NB4 (cell line): ENCODE measurements at regions not wholly inside any gene's neighbourhood (a gene's known extent, or its start where the extent isn't known, plus 50 kb on each side); places are given as distances from the start of the nearest gene placed in this dataset.

Experiments
- DNase-seq: peaks from one replicate; pipeline ENCODE4 v3.0.0; 2010; ENCODE audit warnings: low read depth
- H3K4me3 ChIP-seq: one replicate; pipeline ENCODE4 v1.5.1; 2011; ENCODE audit warnings: mild to moderate bottlenecking, low read depth, low read length, moderate library complexity
- CTCF ChIP-seq: IDR thresholded peaks from one replicate; pipeline ENCODE4 v1.5.1; 2012; ENCODE audit warnings: low read depth, low read length
- MAX ChIP-seq: IDR thresholded peaks from 2 replicates; pipeline ENCODE4 v1.6.1; 2011; ENCODE audit warnings: low read depth, low read length
- MYC ChIP-seq: IDR thresholded peaks from 2 replicates; pipeline ENCODE4 v1.6.1; 2011; ENCODE audit warnings: low read depth, low read length
- POLR2A ChIP-seq: IDR thresholded peaks from 2 replicates; pipeline ENCODE4 v1.6.1; 2011; ENCODE audit warnings: mild to moderate bottlenecking; ENCODE audit not compliant: insufficient read length; ENCODE audit errors: extremely low read depth

DNA sequence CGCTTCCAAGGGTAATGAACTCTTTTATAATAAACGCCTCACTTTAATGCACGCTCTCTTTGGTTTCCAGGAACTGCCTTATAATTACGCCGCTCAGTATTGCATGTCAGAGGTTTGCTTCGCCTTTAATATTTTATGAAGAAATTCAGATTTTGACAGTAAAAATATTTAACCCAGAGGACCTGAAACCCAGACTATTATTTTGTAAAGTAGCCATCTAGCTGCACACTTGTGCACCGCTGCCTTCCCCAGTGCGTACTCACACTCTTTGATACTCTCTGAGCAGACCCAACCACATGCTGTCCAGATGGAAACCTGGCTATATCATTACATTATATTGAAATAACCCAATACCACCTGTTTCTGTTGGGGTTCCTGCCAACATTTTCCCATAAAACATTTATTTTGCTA lies 270.1 kb downstream of the C1D start:
- no peak overlapping the region for H3K4me3 ChIP-seq
- no peak for DNase-seq
- TF ChIP-seq CTCF (no peak), MAX (no peak), MYC (no peak), POLR2A (no peak)

DNA sequence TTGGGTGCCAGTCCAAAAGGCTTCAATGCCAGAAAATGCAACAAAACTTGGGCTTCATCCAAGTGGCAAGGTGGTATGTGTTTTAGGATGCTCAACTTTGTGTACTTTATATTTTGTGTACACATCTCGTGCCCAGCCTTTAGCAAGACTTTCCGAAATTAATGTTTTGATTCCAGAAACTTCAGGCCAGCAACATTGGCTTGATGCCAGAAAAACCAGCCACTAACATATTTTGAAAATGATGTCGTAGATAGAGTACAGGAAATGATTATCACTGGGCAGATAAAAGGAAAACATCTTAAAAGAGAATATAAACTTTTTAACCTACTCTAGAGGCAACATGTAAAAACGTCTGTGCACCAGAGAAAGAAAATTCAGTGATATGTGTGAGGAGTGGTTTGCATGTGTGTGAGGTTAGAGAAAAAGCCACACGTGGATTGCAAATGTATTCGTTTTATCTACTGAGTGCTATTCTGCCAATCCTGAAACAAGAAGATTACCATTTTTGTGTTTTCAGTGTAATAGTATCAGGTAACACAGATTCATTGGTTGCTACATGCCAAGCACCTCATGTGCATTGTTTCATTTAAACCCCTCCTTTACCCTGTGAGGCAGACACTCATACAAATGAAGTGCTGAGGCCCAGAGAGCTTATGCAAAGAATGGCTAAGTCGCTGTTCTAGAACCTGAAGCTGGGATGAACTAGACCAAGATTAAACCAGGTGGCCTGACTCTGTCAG lies 264.8 kb downstream of the C1D start:
- TF ChIP-seq MAX (no peak), CTCF (no peak), MYC (no peak), POLR2A (no peak)
- no peak overlapping the region for H3K4me3 ChIP-seq
- DNase-seq = no peak

DNA sequence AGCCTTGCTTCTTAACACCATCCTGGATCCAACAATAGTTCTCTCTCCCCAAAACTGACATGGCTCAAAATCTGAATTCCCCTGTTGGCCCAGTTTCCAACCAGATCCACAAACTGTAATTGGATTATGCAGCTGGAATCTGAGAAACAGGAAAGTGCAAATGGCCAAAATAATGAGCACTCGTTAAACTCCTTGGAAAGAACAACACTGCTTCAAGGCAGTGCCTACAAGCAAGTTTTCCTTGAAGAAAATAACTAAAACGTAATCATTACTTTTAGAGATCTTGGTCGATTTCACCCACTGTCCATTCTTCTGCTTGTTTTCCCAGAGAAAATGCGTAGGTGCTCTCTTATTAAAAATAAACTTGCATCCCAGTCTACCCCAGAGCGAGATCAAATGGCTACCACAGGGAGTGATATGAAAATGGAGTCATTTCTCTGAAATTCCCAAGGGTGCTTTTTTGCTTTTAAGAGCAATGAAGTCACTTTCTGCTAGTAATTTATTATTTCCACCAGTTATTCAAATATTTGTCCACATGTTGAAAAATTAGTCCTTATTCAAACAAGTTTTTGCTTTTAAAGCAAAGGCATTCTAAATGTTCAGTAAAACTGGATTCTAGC lies 264.2 kb downstream of the C1D start:
- no peak for DNase-seq
- no peak overlapping the region for H3K4me3 ChIP-seq
- TF ChIP-seq MAX (no peak), POLR2A (no peak), CTCF (no peak), MYC (no peak)

- no peak for TF ChIP-seq POLR2A
- no peak for TF ChIP-seq CTCF
- TF ChIP-seq MAX = no peak
- no peak for TF ChIP-seq MYC
- H3K4me3 ChIP-seq = no peak overlapping the region
- DNase-seq = no peak
These were observed 262.9 kb downstream of the C1D start for GRCh38 chr2:67799886-67800285.

- DNase-seq = no peak
- TF ChIP-seq POLR2A (no peak), MAX (no peak), MYC (no peak), CTCF (no peak)
- H3K4me3 ChIP-seq = no peak overlapping the region
These were observed 260.5 kb downstream of the C1D start for GRCh38 chr2:67802291-67802690.
